Ramos (cell line): ENCODE measurements at regions not wholly inside any gene's neighbourhood (a gene's known extent, or its start where the extent isn't known, plus 50 kb on each side); places are given as distances from the start of the nearest gene placed in this dataset.
"Not testable (repeated sequence)": the region's sequence is repeated elsewhere in the genome, so short reads cannot be mapped to it uniquely, and the experiment has no call there.

ENCODE experiments used
- in situ Hi-C: fragments of 300-500 bp; cut with MboI; formaldehyde crosslinking; loops from one replicate; pipeline ENCODE4 v1.14.3; 2022; ENCODE audit warnings: low sequenced_read_pairs; ENCODE audit not compliant: unreplicated experiment

DNA sequence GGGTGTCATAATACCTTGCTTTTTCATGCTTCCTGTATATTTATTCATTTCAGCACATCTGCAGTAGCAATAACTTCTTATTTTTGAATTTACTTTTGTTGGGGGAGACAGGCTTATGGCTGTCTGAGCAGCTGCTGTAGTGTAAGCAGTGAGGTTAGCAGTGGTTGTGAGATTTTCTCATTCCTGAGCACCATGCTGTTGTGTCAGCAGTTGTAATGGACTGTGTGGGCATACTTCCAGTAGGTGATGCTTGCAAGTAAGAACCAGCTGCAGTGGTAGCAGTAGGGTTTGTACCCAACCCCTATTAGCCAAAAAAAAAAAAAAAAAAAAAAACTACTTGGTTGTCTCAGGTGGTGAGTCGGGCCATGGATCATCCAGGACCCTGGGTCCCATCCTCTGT lies 311.6 kb downstream of the NUF2 start:
- in situ Hi-C loops: no loop called here

DNA sequence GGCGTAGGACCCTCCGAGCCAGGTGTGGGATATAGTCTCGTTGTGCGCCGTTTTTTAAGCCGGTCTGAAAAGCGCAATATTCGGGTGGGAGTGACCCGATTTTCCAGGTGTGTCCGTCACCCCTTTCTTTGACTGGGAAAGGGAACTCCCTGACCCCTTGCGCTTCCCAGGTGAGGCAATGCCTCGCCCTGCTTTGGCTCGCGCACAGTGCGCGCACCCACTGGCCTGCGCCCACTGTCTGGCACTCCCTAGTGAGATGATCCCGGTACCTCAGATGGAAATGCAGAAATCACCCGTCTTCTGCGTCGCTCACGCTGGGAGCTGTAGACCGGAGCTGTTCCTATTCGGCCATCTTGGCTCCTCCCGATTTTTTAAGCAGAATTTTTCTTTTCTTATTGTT lies 323.9 kb downstream of the NUF2 start:
- in situ Hi-C loops: not testable (repeated sequence)

- in situ Hi-C loops: no loop called here
Observed at GRCh38 chr1:163650624-163651023, 328.9 kb downstream of the NUF2 start.

GRCh38 chr1:163652441-163652840 lies 330.7 kb downstream of the NUF2 start:
- in situ Hi-C loops: no loop called here

- in situ Hi-C loops: no loop called here
Observed at GRCh38 chr1:163655565-163655964, 333.8 kb downstream of the NUF2 start.

DNA sequence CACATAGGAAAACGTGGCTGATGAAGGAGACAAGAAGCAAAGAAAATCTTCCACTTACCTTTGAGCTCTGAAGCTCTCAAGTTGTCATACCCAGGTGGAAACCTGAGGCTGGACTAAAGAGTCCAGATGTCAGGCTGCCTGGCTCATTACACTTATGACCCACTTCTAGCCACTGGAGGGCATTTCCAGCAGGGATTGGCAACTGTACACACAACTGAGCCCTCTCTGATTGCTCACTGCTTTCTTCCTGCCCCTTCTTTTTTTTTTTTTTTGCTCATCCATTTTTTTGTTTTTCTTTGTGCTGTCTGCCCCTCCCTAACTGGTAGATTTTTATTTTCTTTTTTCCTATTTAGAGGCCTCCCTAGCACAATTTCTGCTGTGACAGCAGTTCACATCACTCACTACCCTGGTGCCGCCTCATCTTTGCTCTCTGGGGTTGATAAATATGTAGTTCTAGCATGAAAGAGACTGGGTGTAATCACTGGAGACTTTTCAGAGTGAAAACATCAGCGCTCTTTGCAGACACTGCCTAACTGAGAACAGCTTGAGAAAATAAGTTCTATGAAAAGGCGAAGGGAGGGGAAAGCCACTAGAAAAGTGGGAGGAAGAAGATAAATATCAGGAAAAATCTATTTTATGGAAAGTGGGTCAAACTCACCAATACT lies 334.5 kb downstream of the NUF2 start:
- in situ Hi-C loops: no loop called here

DNA sequence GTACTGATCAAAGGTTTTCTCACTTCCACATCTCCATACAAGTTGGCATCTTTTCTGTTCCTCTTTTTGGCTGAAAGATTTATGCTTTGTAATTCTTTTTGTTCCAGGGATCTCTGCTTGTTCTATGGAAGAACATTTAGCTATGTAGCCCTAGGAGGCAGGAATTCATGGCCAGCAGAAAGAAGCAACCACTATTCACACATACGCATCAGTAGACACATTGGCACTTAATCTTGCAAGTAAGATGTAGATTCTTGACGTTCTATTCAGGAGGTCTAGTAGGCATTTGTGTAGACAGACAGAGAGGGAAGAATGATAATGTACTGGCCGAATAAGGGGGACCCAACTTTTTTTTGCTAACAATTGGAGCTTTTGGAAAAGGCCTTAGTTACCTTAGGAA lies 336.0 kb downstream of the NUF2 start:
- in situ Hi-C loops: no loop called here

DNA sequence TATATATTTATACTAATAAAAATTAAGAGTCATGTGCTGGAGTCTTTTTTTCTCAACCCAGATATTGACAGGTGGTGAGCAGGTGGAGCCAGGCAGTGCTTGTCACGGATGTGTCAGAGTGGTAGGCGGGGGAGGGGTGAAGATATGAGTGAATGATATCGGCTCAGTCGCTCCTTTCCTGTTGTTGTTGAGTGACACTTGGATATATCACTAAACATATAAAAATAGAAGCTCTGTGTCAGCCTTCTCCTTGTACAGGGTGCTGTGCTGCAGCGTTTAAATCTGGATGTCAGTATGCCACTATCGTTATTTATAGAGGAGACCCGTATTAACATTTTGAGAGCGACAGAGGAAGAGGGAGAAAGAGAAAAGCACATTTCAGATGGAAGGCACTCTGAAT lies 339.6 kb downstream of the NUF2 start:
- in situ Hi-C loops: no loop called here

DNA sequence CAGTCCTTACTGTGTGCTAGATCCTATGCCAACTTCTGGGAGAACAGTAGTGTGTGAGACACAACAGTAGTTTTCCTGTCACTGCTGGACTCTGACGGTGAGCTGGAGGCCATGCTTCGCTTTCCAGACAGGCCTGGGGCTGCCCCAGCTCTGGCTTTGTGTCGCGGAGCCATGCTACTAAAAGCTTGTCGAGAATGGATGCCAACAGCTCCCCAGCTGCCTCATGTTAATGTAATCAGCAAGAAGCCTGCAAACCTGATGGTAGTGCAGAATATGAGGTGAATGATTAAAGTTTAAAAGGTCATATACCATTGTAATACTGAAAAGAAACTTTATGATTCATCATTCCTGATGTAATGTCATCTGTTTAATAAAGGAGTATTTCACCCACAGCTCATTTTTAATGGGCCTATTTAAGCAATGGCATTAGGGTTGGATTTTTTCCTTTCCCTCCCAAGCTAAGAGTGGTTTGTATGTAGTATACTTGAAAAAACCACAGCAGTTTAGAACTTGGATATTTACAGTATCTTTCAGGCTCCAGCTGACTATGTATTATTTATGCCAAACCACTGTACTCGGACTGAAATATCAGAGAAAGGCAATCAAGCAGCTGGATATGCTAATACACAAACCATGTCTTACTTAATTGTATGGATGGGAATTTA lies 343.0 kb downstream of the NUF2 start:
- in situ Hi-C loops: no loop called here

GRCh38 chr1:163668472-163668871 lies 346.7 kb downstream of the NUF2 start:
- in situ Hi-C loops: no loop called here

DNA sequence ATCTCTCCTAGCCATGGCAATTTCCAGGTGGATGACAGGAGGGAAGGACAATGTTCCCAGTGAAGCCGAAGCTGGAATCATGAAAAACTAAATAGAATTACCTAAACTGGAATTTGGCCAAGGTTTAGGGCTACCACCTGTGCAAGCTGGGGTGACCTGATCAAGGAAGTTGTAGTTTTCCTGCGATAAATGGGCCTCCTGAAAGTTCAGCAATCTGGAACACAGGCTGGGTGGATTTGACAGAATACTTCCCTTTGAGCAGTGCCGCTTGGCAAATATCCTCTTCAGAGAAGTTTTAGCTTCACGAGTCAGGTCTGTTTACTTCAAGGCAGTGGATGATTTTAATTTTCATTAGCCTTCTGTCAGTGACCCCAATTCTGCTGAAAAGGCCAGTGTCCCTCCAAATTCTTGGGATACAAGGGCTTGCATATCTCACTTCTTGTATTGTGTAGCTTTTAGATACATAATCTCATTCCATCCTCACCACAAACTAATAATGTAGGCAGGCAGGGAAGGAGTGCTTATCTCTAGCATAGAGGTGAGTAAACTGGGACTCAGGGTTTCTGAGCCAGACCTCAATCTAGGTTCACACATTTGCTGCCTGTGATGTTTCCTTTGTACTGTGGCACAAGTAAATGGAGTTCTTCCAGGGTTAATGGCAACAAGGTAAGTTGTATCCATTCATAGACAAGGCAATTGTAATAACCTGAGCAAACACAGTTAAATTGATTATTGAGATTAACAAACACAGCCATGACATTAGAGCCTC lies 349.4 kb downstream of the NUF2 start:
- in situ Hi-C loops: no loop called here

DNA sequence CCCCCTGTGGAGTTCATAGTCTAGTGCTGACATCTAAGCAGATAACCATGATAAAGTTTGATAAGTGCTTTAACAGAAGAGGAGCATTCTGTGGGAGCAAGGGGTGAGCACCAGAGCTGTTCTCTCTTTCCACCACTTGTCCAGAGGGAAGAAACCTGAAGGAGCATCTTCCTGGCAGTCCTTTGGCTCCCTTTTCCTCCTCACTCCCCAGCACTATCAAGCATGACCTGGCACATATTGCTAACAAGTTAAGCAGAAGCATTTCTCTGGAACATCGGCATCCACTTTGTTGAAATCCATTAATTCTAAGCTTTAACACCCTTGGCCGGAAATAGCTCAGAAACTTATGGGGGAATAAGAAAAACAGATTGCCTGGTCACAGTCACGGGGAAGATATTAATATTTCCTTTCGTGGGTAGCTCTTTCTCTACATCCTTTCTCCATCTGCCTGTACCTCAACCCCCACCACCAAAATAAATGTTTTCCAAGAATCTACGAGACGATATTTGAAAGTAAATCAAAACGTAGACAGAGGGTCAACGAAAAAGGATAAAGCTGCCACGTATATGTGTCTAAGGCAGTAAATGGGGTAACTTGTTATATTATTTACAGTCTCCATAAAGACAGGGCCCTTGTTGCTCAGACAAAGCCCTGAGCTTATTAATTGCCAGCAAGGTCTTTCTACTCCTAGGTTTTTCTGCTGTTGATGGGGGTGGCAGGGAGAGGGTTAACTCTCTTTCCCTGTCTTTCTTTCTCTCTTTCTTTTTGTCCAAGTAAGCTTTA lies 351.4 kb downstream of the NUF2 start:
- in situ Hi-C loops: no loop called here

GRCh38 chr1:163673759-163674151 lies 352.0 kb downstream of the NUF2 start:
- in situ Hi-C loops: no loop called here

- in situ Hi-C loops: no loop called here
Observed at GRCh38 chr1:163674236-163674635, 352.5 kb downstream of the NUF2 start.

- in situ Hi-C loops: no loop called here
Observed at GRCh38 chr1:163684785-163685184, 363.0 kb downstream of the NUF2 start.

- in situ Hi-C loops: no loop called here
Observed at GRCh38 chr1:163692266-163692665, 370.5 kb downstream of the NUF2 start.

DNA sequence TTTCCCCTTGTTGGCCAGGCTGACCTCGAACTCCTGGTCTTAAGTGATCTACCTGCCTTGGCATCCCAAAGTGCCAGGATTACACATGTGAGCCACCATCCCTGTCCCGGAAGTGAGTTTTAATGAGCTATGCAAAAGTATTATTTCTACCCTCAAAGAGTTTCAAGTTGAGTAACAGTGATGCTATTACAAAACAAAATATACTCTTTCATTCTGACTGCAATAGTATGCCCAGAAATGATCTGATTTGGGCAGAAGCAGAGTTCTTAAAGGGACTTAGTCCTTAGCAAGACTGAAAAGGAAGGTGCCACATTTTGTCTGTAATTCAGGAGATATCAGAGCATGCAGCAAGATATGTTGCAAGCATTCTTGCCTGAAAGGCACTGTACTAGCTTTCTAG lies 375.4 kb downstream of the NUF2 start:
- in situ Hi-C loops: no loop called here

DNA sequence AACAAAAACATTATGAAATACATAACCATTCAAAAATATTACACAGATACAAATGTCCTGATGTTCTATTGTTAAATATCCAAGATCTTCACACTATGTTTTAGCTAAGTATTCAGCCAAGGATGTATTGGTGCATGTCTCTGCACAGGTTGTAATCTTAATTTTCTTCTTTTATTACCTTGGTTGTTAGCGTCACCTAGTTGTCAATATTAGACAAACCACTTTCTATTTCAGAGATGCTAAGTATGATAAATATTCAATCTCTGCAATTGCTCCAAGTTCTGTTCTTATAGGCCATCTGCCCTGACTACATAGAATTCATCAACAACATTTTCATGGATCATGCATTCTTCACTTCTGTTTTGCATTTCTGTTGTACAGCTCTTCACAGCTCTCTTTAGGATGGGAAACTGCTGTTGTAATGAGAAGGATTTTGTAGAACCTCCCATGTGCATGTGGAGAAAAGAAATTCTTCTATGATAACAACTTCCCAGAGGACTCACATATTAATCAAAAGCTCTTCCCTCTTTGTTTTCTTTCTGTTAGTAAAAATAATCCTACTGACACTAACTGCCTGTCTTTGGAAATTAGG lies 380.1 kb downstream of the NUF2 start:
- in situ Hi-C loops: no loop called here

DNA sequence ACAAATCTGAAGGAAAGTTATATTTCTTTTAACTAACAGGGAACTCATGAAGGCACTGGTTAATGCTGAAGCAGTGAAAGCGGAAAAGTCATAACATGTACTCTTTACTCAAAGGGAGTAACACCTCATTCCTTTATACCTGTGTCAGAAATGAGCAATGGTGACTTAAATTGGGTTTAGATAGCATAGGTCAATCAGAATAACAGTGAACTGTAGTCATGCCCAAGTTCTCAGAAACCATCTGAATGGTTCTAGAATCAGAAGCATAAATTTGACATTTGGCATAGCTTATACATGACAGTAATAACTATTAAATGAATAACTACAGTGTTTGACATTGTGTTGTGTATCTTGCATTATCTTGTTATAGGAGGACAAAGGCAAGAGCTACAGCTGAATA lies 382.0 kb downstream of the NUF2 start:
- in situ Hi-C loops: no loop called here

GRCh38 chr1:163706915-163707314 lies 385.2 kb downstream of the NUF2 start:
- in situ Hi-C loops: no loop called here
